ENCODE measurements at regions not wholly inside any gene's neighbourhood (a gene's known extent, or its start where the extent isn't known, plus 50 kb on each side); places are given as distances from the start of the nearest gene placed in this dataset.

- H3K27ac ChIP-seq (ENCODE audit: low read depth in 1 of 2, low read length in 2 of 2): no peak overlapping the region
- no peaks in the 10 kb centered on the region for H3K4me1 ChIP-seq (ENCODE audit: control insufficient read depth in 1 of 2, insufficient read depth in 2 of 2, low read length in 2 of 2)
- 96% methylated on average over 3 of the region's 4 CpGs for WGBS (ENCODE audit: insufficient coverage)
- no peak overlapping the region for H3K4me3 Mint-ChIP-seq
- no peaks in the 10 kb centered on the region for H3K27me3 ChIP-seq (ENCODE audit: control insufficient read depth in 2 of 2, insufficient read depth in 2 of 2, low read length in 2 of 2)
- intact Hi-C loops (cut with micrococcal nuclease): loop anchor here (5.0 to 10.0 kb wide), 2 partner anchors 282 to 285 kb away; no protein-coding TSS in a partner anchor
- H3K36me3 Mint-ChIP-seq: no peaks in the 10 kb centered on the region
- no peak overlapping the region for H3K4me3 ChIP-seq (replicated peaks in 1 of 3; ENCODE audit: low read depth in 2 of 3, low read length in 3 of 3)
- no peaks in the 10 kb centered on the region for H4K20me1 ChIP-seq (ENCODE audit: insufficient read depth, low read length)
- H3K36me3 ChIP-seq (replicated peaks in 1 of 2; ENCODE audit: control insufficient read depth in 1 of 2, insufficient read depth in 2 of 2, low read length in 2 of 2): no peaks in the 10 kb centered on the region
- no peaks in the 10 kb centered on the region for H3K79me2 ChIP-seq (ENCODE audit: insufficient read depth, low read length)
- H3K27me3 Mint-ChIP-seq (ENCODE audit: low read depth in 3 of 3): peaks cover 0 to 5% (median 2%) of the 10 kb centered on the region in 3 donors
- H3K4me2 ChIP-seq (replicated peaks; ENCODE audit: extremely low read depth, low read length, poor library complexity, severe bottlenecking): no peak overlapping the region
- peak overlapping the region in 1 of 7 donors; percentile 6 for H3K27ac Mint-ChIP-seq
- no peak overlapping the region for H2AFZ ChIP-seq (ENCODE audit: insufficient read depth, low read depth, low read length, poor library complexity, severe bottlenecking)
- H3K9ac ChIP-seq (ENCODE audit: insufficient read depth, low read length, poor library complexity, severe bottlenecking): no peak overlapping the region
- no peak for TF ChIP-seq CTCF (IDR thresholded peaks at IDR 0.05)
- no peak for DNase-seq
- peaks cover 11% of the 10 kb centered on the region for H3K4me1 Mint-ChIP-seq
- H3K9me3 ChIP-seq (replicated peaks in 1 of 2; ENCODE audit: control insufficient read depth in 1 of 2, insufficient read depth in 1 of 2, low read length in 2 of 2): no peaks in the 10 kb centered on the region
- no peaks in the 10 kb centered on the region for H3K9me3 Mint-ChIP-seq
These were observed 117.2 kb upstream of the SPRED2 start for GRCh38 chr2:65549631-65550030.

- Histone ChIP-seq H3K27me3 (ENCODE audit: control insufficient read depth in 2 of 2, insufficient read depth in 2 of 2, low read length in 2 of 2) (no peaks in the 10 kb centered on the region), H3K27ac (ENCODE audit: low read depth in 1 of 2, low read length in 2 of 2) (no peak overlapping the region), H3K9ac (ENCODE audit: insufficient read depth, low read length, poor library complexity, severe bottlenecking) (no peak overlapping the region), H3K4me3 (replicated peaks in 1 of 3; ENCODE audit: low read depth in 2 of 3, low read length in 3 of 3) (no peak overlapping the region), H3K9me3 (replicated peaks in 1 of 2; ENCODE audit: control insufficient read depth in 1 of 2, insufficient read depth in 1 of 2, low read length in 2 of 2) (no peaks in the 10 kb centered on the region), H3K4me1 (ENCODE audit: control insufficient read depth in 1 of 2, insufficient read depth in 2 of 2, low read length in 2 of 2) (no peaks in the 10 kb centered on the region), H3K36me3 (replicated peaks in 1 of 2; ENCODE audit: control insufficient read depth in 1 of 2, insufficient read depth in 2 of 2, low read length in 2 of 2) (no peaks in the 10 kb centered on the region), H4K20me1 (ENCODE audit: insufficient read depth, low read length) (no peaks in the 10 kb centered on the region), H3K4me2 (replicated peaks; ENCODE audit: extremely low read depth, low read length, poor library complexity, severe bottlenecking) (no peak overlapping the region), H2AFZ (ENCODE audit: insufficient read depth, low read depth, low read length, poor library complexity, severe bottlenecking) (no peak overlapping the region), H3K79me2 (ENCODE audit: insufficient read depth, low read length) (no peaks in the 10 kb centered on the region)
- Mint-ChIP-seq H3K9me3 (no peaks in the 10 kb centered on the region), H3K27me3 (ENCODE audit: low read depth in 3 of 3) (peaks cover 0 to 5% (median 2%) of the 10 kb centered on the region in 3 donors), H3K4me3 (no peak overlapping the region), H3K4me1 (peaks cover 9% of the 10 kb centered on the region), H3K27ac (peak overlapping the region in 1 of 7 donors; percentile 6), H3K36me3 (no peaks in the 10 kb centered on the region)
- DNase-seq: no peak
- intact Hi-C loops (cut with micrococcal nuclease): no loop called here
- 92% methylated on average over 2 of the region's 3 CpGs for WGBS (ENCODE audit: insufficient coverage)
- TF ChIP-seq CTCF (IDR thresholded peaks at IDR 0.05): no peak
These were observed 116.8 kb upstream of the SPRED2 start for GRCh38 chr2:65549257-65549627.

All from CD14-positive monocyte (primary cell).